WTC11 (cell line): ENCODE measurements at regions not wholly inside any gene's neighbourhood (a gene's known extent, or its start where the extent isn't known, plus 50 kb on each side); places are given as distances from the start of the nearest gene placed in this dataset.

Source experiments
- ATAC-seq: fragments of 200-7000 bp; cut with Tn5 transposase; 2 replicates; pipeline ENCODE4 v1.10.0; 2021; ENCODE audit warnings: mild to moderate bottlenecking, moderate library complexity
- CTCF ChIA-PET: fragments of 300-600 bp; sonication (Branson Sonifier 250); formaldehyde crosslinking; loops from one replicate; lab custom pipeline; 2021; ENCODE audit warnings: antibody characterized with exemption; lab: Charles Lee
- POLR2A ChIA-PET: fragments of 350-600 bp; sonication (Branson Sonifier 250); formaldehyde crosslinking; loops from one replicate; lab custom pipeline; 2021; ENCODE audit warnings: antibody characterized with exemption; lab: Charles Lee
- DNase-seq: peaks from one replicate; pipeline ENCODE4 v3.0.0; 2021; ENCODE audit warnings: low spot score
- H3K27ac Mint-ChIP-seq: 2 replicates; pipeline ENCODE4 v1.8.0; 2021; ENCODE audit warnings: mixed read lengths
- H3K27me3 Mint-ChIP-seq: 2 replicates; pipeline ENCODE4 v1.8.0; 2021; ENCODE audit warnings: low read depth, mild to moderate bottlenecking, moderate library complexity, mixed read lengths
- H3K36me3 Mint-ChIP-seq: 2 replicates; pipeline ENCODE4 v1.8.0; 2021; ENCODE audit warnings: mixed read lengths
- H3K4me1 Mint-ChIP-seq: 2 replicates; pipeline ENCODE4 v1.8.0; 2022; ENCODE audit warnings: mixed read lengths
- H3K4me3 Mint-ChIP-seq: 2 replicates; pipeline ENCODE4 v1.8.0; 2021; ENCODE audit warnings: mild to moderate bottlenecking, moderate library complexity, mixed read lengths
- H3K9me3 Mint-ChIP-seq: 2 replicates; pipeline ENCODE4 v1.8.0; 2021; ENCODE audit warnings: mixed read lengths
- ARID4B ChIP-seq: sonication (generic); formaldehyde crosslinking; IDR thresholded peaks from 2 replicates; pipeline ENCODE4 v1.8.0; 2023; ENCODE audit warnings: missing genetic modification reagents, mild to moderate bottlenecking, borderline replicate concordance
- ATF1 ChIP-seq: sonication (generic); formaldehyde crosslinking; IDR thresholded peaks from 2 replicates; pipeline ENCODE4 v1.8.1; 2023; ENCODE audit warnings: mild to moderate bottlenecking, moderate library complexity, missing genetic modification reagents
- EMX1 ChIP-seq: fragments of 250-450 bp; sonication (Bioruptor Pico); IDR thresholded peaks from 2 replicates; pipeline ENCODE4 v1.8.0; 2021; ENCODE audit warnings: mild to moderate bottlenecking
- ETV6 ChIP-seq: sonication (generic); formaldehyde crosslinking; IDR thresholded peaks from 2 replicates; pipeline ENCODE4 v1.8.1; 2022; ENCODE audit warnings: mild to moderate bottlenecking, missing genetic modification reagents
- FOXP1 ChIP-seq: sonication (generic); formaldehyde crosslinking; IDR thresholded peaks from 2 replicates; pipeline ENCODE4 v1.8.0; 2022; ENCODE audit warnings: missing genetic modification reagents, mild to moderate bottlenecking, moderate library complexity, borderline replicate concordance
- MYBL2 ChIP-seq: sonication (generic); formaldehyde crosslinking; IDR thresholded peaks from 2 replicates; pipeline ENCODE4 v1.8.1; 2023; ENCODE audit warnings: mild to moderate bottlenecking, moderate library complexity, missing genetic modification reagents
- PRRX2 ChIP-seq: fragments of 250-450 bp; sonication (Bioruptor Pico); IDR thresholded peaks from 2 replicates; pipeline ENCODE4 v1.8.0; 2021; ENCODE audit warnings: mild to moderate bottlenecking
- TEAD4 ChIP-seq: sonication (generic); formaldehyde crosslinking; IDR thresholded peaks from 2 replicates; pipeline ENCODE4 v1.8.0; 2022; ENCODE audit warnings: mild to moderate bottlenecking, missing genetic modification reagents
- USF1 ChIP-seq: sonication (generic); formaldehyde crosslinking; IDR thresholded peaks from 2 replicates; pipeline ENCODE4 v1.8.0; 2022; ENCODE audit warnings: mild to moderate bottlenecking, missing genetic modification reagents
- ZNF219 ChIP-seq: sonication (generic); formaldehyde crosslinking; IDR thresholded peaks from 2 replicates; pipeline ENCODE4 v1.8.0; 2023; ENCODE audit warnings: missing genetic modification reagents, mild to moderate bottlenecking, borderline replicate concordance
- TF ChIP-seq, protein P1 (sequence below): sonication (generic); formaldehyde crosslinking; IDR thresholded peaks from 2 replicates; pipeline ENCODE4 v1.8.0; 2023; ENCODE audit warnings: missing genetic modification reagents
- TF ChIP-seq, protein P2 (sequence below): sonication (generic); formaldehyde crosslinking; IDR thresholded peaks from 2 replicates; pipeline ENCODE4 v1.8.1; 2023; ENCODE audit warnings: mild to moderate bottlenecking, missing genetic modification reagents, moderate library complexity
- TF ChIP-seq, protein P3 (sequence below): sonication (generic); formaldehyde crosslinking; IDR thresholded peaks from 2 replicates; pipeline ENCODE4 v1.8.1; 2023; ENCODE audit warnings: mild to moderate bottlenecking, missing genetic modification reagents, borderline replicate concordance
- TF ChIP-seq, protein P4 (sequence below): sonication (generic); formaldehyde crosslinking; IDR thresholded peaks from 2 replicates; pipeline ENCODE4 v1.8.1; 2022; ENCODE audit warnings: mild to moderate bottlenecking, missing genetic modification reagents, moderate library complexity, borderline replicate concordance

DNA sequence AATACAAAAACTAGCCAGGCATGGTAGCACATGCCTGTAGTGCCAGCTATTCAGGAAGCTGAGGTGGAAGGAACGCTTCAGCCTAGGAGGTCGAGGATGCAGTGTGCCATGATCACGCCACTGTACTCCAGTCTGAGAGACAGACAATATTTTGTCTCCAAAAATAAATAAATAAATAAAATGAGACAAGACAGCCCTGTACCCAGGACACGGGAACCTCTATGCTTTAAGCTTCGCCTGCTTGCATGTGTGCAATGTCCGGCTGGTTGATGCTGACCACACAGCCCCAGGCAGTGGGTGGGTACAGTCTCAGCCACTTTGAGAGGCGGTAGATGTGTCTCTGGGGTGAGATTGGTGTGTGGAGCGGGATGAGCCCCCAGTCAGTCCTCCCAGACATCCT is 52.0 kb upstream of the MPEG1 start:
- no peaks in the 10 kb centered on the region for H3K9me3 Mint-ChIP-seq
- H3K27me3 Mint-ChIP-seq, result no peaks in the 10 kb centered on the region
- CTCF ChIA-PET, result interaction anchor here (0.9 to 1.2 kb wide), 2 partner anchors 93 to 129 kb away, joined by 3 to 4 read pairs; partner anchors contain the start of gene DTX4
- TF ChIP-seq TEAD4 (CRISPR knock-in tag) (no peak), ZNF219 (CRISPR knock-in tag) (no peak), PRRX2 (CRISPR knock-in tag) (no peak), ATF1 (CRISPR knock-in tag) (no peak), EMX1 (CRISPR knock-in tag) (no peak), MYBL2 (CRISPR knock-in tag) (no peak), ETV6 (CRISPR knock-in tag) (no peak), ARID4B (CRISPR knock-in tag) (no peak), FOXP1 (no peak), USF1 (no peak)
- TF ChIP-seq, protein P1, sequence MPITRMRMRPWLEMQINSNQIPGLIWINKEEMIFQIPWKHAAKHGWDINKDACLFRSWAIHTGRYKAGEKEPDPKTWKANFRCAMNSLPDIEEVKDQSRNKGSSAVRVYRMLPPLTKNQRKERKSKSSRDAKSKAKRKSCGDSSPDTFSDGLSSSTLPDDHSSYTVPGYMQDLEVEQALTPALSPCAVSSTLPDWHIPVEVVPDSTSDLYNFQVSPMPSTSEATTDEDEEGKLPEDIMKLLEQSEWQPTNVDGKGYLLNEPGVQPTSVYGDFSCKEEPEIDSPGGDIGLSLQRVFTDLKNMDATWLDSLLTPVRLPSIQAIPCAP (CRISPR knock-in tag), result no peak
- TF ChIP-seq, protein P2, sequence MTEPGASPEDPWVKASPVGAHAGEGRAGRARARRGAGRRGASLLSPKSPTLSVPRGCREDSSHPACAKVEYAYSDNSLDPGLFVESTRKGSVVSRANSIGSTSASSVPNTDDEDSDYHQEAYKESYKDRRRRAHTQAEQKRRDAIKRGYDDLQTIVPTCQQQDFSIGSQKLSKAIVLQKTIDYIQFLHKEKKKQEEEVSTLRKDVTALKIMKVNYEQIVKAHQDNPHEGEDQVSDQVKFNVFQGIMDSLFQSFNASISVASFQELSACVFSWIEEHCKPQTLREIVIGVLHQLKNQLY (CRISPR knock-in tag), result no peak
- TF ChIP-seq, protein P3, sequence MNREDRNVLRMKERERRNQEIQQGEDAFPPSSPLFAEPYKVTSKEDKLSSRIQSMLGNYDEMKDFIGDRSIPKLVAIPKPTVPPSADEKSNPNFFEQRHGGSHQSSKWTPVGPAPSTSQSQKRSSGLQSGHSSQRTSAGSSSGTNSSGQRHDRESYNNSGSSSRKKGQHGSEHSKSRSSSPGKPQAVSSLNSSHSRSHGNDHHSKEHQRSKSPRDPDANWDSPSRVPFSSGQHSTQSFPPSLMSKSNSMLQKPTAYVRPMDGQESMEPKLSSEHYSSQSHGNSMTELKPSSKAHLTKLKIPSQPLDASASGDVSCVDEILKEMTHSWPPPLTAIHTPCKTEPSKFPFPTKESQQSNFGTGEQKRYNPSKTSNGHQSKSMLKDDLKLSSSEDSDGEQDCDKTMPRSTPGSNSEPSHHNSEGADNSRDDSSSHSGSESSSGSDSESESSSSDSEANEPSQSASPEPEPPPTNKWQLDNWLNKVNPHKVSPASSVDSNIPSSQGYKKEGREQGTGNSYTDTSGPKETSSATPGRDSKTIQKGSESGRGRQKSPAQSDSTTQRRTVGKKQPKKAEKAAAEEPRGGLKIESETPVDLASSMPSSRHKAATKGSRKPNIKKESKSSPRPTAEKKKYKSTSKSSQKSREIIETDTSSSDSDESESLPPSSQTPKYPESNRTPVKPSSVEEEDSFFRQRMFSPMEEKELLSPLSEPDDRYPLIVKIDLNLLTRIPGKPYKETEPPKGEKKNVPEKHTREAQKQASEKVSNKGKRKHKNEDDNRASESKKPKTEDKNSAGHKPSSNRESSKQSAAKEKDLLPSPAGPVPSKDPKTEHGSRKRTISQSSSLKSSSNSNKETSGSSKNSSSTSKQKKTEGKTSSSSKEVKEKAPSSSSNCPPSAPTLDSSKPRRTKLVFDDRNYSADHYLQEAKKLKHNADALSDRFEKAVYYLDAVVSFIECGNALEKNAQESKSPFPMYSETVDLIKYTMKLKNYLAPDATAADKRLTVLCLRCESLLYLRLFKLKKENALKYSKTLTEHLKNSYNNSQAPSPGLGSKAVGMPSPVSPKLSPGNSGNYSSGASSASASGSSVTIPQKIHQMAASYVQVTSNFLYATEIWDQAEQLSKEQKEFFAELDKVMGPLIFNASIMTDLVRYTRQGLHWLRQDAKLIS (CRISPR knock-in tag), result no peak
- TF ChIP-seq, protein P4, sequence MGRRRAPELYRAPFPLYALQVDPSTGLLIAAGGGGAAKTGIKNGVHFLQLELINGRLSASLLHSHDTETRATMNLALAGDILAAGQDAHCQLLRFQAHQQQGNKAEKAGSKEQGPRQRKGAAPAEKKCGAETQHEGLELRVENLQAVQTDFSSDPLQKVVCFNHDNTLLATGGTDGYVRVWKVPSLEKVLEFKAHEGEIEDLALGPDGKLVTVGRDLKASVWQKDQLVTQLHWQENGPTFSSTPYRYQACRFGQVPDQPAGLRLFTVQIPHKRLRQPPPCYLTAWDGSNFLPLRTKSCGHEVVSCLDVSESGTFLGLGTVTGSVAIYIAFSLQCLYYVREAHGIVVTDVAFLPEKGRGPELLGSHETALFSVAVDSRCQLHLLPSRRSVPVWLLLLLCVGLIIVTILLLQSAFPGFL (CRISPR knock-in tag), result no peak
- no peak overlapping the region for H3K27ac Mint-ChIP-seq
- POLR2A ChIA-PET, result no interaction called here
- H3K4me1 Mint-ChIP-seq, result peaks cover 3% of the 10 kb centered on the region
- DNase-seq (no peak), ATAC-seq (no peak)
- H3K36me3 Mint-ChIP-seq, result no peaks in the 10 kb centered on the region
- H3K4me3 Mint-ChIP-seq, result no peak overlapping the region
